Dermis microvascular lymphatic vessel endothelial cell (primary cell): ENCODE measurements at regions not wholly inside any gene's neighbourhood (a gene's known extent, or its start where the extent isn't known, plus 50 kb on each side); places are given as distances from the start of the nearest gene placed in this dataset.

ENCODE experiments used
- DNase-seq, 2 donors: peaks; one replicate each; pipeline versions ENCODE4 v3.0.0 to v3.0.0-alpha.2; 2010; ENCODE audit warnings: low read depth in 2 of 2

GRCh38 chr1:68551459-68551858 is 54.6 kb upstream of the DEPDC1 start:
- no peak for DNase-seq

DNA sequence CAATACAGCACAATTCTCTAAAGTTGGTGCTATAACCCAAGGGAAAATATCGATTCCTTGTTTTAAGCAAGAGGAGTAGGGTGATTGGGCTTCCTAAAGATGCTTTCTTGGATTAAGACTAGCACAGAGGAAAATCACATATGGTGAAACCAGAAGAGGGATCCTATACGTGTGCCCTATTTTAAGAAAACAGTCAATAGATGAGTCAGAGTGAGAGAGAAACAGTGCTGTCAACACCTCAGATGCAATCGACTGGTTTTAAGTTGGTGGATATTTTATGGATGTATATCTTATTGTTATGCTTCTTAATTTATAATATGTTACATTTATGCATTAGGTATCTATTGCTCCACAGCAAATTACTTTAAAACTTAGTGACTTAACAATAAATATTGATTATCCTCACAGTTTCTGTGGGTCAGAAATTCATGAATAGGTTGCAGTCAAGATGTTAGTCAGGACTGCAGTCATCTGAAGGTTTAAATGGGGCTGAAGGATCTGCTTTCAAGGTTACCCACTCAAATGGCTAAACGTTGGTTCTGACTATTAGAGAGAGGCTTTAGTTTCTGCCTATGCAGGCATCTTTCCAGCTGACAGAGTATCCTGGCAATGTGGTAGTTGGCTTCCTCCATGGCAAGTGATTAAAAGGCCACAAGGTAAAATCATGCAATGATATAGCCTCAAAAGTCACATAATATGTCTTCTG is 61.6 kb upstream of the DEPDC1 start:
- DNase-seq: no peak

- DNase-seq: no peak
These were observed 69.0 kb upstream of the DEPDC1 start for GRCh38 chr1:68565923-68566322.

- no peak for DNase-seq
These were observed 74.0 kb upstream of the DEPDC1 start for GRCh38 chr1:68570871-68571270.

- no peak for DNase-seq
These were observed 74.8 kb upstream of the DEPDC1 start for GRCh38 chr1:68571454-68572235.

DNA sequence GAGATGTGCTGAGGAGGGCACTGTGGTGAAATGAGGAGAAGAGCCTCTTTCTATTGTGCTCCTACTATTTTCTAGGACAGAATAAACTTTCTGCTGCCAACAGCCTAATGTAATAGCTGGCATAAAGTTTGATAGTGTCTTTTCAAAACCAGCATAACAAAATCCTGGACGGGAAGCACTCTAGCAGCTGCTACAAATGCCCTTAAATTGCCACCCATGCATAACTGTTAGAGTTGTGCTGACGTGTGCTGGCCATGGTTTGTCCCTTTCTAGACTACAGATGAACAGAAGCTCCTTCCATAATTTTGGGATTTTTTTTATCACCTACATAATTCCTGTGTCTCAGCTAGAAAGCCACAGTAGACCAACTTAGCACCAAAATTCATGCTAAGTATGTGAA is 88.5 kb upstream of the DEPDC1 start:
- no peak for DNase-seq

GRCh38 chr1:68586766-68587165 is 89.9 kb upstream of the DEPDC1 start:
- DNase-seq: no peak

DNA sequence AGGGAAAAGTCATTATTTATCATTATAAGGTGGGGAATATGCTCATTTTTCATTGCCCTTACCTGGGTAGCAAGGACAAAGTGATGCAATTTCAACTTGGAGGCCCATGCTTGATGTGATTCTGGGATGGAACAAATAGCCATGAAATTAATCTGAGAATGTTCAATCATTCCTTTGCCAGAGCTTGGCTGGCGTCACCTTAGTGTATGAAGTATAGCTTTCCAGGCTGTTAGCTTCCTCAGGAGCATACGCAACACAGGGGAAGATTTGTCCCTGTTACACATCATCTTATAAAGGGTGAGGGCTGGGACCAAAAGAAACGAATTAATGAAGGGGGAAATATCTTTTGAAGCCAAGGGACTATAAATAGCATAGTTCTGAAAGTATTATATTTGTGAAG is 91.4 kb upstream of the DEPDC1 start:
- no peak for DNase-seq

DNA sequence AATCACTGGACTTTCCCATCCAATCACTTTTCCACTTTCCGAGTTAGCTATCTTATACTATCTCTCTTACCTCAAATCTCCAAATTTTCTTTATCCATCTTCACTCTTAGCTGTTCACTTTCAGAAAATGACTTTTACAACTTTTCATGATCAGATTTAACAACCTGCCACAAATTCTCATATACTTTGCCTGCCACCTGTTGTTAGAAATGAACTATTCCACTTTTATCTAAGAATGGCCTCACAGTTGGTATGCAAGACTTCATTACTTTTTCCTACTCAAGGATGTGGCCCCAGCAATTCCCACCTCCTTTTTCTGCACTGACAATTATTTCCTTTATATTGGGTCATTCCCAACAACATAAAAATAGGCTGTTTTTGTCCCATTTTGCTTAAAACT is 93.6 kb upstream of the DEPDC1 start:
- DNase-seq: no peak

DNA sequence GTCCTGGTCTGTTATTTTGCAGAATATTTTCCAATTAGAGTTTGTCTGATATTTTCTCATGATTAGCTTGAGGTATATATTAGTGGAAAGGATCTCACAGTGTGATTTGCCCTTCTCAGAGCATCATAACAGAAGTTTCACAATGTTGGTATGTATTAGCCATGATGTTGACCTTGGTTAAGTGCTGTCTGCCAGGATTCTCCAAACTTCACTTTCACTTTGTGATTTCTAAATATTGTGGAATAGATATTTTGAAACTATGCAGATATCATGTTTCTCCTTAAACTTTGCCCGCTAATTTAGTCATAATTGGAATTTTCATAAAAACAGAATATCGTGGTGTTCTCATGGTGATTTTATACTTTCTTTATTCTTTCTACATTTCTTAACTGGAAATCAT is 98.0 kb upstream of the DEPDC1 start:
- DNase-seq: no peak

DNA sequence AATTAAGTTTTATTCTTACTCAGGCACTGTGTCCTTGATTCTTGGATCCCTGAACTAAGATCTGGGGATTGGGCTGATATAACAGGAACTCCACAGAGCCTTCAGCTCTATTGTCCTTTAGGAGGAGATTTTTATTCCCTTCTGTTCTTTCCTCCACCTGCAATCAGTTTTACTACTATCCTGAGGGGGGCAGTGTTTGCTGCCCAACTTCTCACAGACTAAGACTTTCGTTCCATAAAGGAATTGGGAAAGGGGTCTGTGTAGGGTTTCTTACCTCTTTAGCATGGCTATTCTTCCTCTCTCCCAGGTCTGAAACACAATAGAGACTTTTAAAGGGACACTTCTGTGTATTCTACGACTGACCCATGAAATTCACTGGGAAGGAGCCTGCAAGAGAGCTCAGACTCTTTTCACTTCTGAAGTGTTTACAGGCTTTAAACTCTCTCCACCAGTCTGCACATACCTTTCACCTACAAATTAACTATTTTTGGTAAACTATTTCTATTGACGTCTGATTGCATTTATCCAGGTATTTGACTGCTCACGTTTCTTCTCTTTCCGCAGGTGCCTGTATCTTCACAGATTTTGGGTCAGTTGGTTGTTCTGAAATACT is 103.3 kb upstream of the DEPDC1 start:
- DNase-seq: peak in 1 of 2 donors; percentile 23

DNA sequence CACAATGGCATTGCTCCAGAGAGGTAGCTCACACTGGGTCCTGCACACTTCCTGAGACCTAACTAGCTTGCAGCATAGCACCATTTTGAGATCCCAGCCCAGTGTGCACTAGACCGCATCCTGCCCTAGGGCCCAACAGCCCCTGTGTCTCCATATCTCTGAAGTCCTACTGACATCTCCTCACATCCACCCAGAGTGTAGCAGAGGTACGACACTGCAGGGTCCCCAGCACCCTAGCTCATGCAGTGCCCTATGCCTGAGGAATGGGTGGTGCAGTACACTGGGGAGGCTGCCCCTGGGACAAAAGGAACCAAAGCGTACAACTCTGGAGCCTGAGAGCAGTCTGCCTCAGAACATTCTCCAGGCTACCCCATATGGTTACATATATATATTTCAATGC is 111.4 kb upstream of the DEPDC1 start:
- no peak for DNase-seq

GRCh38 chr1:68615312-68615711 is 118.4 kb upstream of the DEPDC1 start:
- DNase-seq: no peak

DNA sequence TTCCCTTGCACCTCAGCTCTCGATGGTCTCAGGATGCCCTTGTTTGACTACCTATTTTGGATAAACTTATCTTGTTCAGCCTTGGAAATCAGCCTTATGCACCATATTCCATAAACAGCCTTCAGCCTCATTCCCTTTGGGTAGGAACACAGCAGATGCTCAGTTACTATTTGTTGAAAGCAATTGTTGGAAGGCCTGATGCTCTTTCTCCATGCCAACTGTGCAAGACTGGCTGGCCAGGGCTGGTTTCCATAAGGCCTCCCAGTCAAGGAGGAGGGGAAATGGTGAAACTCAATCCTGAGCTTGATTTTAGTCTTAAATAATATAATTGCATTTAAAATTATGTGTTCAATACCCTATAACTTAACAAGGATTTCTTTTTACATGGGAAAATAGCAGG is 121.1 kb upstream of the DEPDC1 start:
- DNase-seq: no peak

- DNase-seq: no peak
These were observed 123.7 kb upstream of the DEPDC1 start for GRCh38 chr1:68620571-68620970.

DNA sequence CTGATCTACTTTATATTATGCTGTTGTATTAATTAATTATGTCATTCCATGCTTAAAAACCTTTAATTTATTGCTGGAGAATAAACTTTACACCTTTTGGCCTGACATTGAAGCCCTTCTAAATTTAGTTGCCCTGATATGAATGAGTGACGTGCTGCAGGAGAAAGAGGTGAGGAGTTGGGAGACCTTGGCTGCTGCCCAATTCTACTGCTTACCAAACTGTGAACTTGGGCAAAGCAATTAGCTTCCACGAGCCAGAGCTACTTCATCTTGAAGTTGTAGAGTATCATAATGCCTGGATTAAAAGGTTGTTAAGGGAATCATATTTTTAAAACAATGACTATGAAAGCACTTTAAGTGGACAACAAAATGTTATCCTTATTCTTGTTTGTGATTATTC is 126.8 kb upstream of the DEPDC1 start:
- no peak for DNase-seq

- no peak for DNase-seq
These were observed 127.4 kb upstream of the DEPDC1 start for GRCh38 chr1:68624233-68624632.

DNA sequence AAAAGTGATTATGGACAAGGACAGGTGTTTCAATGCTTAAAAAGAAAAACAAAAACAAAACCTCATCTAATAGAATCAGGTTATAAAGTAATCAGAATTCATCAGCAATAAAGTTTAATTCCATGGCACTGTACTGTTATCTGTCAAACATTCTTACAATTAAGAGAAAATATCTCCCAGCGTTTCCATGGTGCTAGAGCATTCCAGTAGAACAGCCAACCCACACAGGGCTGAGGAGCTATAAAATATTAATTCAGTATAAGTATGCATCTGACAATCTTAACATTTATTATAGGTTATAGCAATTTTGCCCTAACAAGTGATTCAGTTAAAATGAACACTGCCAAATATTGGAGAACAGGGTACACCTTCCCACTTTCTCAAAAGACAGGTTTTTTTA is 128.7 kb upstream of the DEPDC1 start:
- DNase-seq: no peak

GRCh38 chr1:68633141-68633919 is 136.4 kb upstream of the DEPDC1 start:
- no peak for DNase-seq

- no peak for DNase-seq
These were observed 147.6 kb upstream of the DEPDC1 start for GRCh38 chr1:68644504-68644903.

DNA sequence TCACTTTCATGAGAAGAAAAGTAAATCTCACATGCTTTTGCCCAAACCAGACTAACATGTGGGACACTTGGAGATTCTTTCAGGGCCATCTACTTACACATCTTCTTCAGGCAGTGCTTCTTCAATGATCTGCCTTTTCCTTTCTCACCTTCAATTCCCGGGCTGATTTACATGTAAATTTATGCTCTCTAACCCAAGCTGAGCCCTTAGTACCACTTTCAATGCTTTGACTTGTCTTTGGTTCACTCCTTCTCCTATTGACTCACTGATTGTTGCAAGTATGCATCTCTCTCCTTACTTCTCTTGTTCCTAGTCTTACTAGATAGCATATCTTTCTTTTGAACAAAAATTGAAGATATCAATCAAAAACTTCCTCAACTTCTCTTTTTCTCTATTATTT is 154.2 kb upstream of the DEPDC1 start:
- DNase-seq: no peak

DNA sequence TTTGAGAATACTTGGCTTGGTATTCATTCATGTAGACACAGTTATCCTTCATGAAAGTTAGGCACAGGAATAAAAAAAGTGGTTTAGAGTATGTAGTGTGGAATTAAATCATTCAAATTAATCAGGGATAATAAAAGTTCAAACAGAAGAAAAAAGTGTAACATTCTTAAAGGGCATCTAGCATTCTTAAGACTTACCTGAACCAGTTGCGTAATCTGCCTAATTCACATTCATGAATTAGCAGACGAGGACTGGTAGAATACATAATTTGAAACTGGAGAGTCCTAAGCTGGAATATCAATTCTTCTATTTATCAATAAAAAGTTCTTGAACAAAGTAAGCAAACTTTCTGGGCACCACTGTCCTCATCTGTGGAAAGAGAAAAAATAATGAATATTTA is 157.0 kb upstream of the DEPDC1 start:
- DNase-seq: no peak
